ENCODE measurements at regions not wholly inside any gene's neighbourhood (a gene's known extent, or its start where the extent isn't known, plus 50 kb on each side); places are given as distances from the start of the nearest gene placed in this dataset.

GRCh38 chr5:8828596-8829322, 717.1 kb downstream of the SEMA5A start:
- Histone ChIP-seq H3F3A (ENCODE audit: insufficient read depth, low read length, poor library complexity, severe bottlenecking) (no peaks in the 10 kb centered on the region), H3K79me2 (replicated peaks; ENCODE audit: insufficient read depth, low read length) (no peaks in the 10 kb centered on the region), H3K9me3 (ENCODE audit: low read length) (no peaks in the 10 kb centered on the region), H2AFZ (ENCODE audit: low read depth, low read length) (no peak overlapping the region), H3K36me3 (ENCODE audit: insufficient read depth, low read length) (no peaks in the 10 kb centered on the region), H3K27ac (ENCODE audit: low read length) (no peak overlapping the region), H3K4me2 (ENCODE audit: low read length) (no peak overlapping the region), H3K27me3 (ENCODE audit: insufficient read depth, low read depth, low read length) (no peaks in the 10 kb centered on the region), H3K4me3 (ENCODE audit: low read length) (no peak overlapping the region), H3K9me2 (ENCODE audit: insufficient read depth, low read length) (no peaks in the 10 kb centered on the region), H4K20me1 (ENCODE audit: insufficient read depth) (no peaks in the 10 kb centered on the region), H3K9ac (ENCODE audit: low read length) (no peak overlapping the region)
- TF ChIP-seq, protein P1, sequence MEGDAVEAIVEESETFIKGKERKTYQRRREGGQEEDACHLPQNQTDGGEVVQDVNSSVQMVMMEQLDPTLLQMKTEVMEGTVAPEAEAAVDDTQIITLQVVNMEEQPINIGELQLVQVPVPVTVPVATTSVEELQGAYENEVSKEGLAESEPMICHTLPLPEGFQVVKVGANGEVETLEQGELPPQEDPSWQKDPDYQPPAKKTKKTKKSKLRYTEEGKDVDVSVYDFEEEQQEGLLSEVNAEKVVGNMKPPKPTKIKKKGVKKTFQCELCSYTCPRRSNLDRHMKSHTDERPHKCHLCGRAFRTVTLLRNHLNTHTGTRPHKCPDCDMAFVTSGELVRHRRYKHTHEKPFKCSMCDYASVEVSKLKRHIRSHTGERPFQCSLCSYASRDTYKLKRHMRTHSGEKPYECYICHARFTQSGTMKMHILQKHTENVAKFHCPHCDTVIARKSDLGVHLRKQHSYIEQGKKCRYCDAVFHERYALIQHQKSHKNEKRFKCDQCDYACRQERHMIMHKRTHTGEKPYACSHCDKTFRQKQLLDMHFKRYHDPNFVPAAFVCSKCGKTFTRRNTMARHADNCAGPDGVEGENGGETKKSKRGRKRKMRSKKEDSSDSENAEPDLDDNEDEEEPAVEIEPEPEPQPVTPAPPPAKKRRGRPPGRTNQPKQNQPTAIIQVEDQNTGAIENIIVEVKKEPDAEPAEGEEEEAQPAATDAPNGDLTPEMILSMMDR (IDR thresholded peaks at IDR 0.05; ENCODE audit: poor library complexity, severe bottlenecking), result no peak
- TF ChIP-seq, protein P2, sequence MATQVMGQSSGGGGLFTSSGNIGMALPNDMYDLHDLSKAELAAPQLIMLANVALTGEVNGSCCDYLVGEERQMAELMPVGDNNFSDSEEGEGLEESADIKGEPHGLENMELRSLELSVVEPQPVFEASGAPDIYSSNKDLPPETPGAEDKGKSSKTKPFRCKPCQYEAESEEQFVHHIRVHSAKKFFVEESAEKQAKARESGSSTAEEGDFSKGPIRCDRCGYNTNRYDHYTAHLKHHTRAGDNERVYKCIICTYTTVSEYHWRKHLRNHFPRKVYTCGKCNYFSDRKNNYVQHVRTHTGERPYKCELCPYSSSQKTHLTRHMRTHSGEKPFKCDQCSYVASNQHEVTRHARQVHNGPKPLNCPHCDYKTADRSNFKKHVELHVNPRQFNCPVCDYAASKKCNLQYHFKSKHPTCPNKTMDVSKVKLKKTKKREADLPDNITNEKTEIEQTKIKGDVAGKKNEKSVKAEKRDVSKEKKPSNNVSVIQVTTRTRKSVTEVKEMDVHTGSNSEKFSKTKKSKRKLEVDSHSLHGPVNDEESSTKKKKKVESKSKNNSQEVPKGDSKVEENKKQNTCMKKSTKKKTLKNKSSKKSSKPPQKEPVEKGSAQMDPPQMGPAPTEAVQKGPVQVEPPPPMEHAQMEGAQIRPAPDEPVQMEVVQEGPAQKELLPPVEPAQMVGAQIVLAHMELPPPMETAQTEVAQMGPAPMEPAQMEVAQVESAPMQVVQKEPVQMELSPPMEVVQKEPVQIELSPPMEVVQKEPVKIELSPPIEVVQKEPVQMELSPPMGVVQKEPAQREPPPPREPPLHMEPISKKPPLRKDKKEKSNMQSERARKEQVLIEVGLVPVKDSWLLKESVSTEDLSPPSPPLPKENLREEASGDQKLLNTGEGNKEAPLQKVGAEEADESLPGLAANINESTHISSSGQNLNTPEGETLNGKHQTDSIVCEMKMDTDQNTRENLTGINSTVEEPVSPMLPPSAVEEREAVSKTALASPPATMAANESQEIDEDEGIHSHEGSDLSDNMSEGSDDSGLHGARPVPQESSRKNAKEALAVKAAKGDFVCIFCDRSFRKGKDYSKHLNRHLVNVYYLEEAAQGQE (IDR thresholded peaks at IDR 0.05; ENCODE audit: borderline replicate concordance), result no peak
- TF ChIP-seq POLR2AphosphoS5 (IDR thresholded peaks at IDR 0.05) (no peak), TAF1 (IDR thresholded peaks at IDR 0.05; ENCODE audit: low read depth) (no peak), EP300 (conservative IDR thresholded peaks at IDR 0.05; ENCODE audit: poor library complexity, severe bottlenecking) (no peak)

- TF ChIP-seq POLR2AphosphoS5 (IDR thresholded peaks at IDR 0.05) (no peak), EZH2 (IDR thresholded peaks at IDR 0.05; ENCODE audit: borderline replicate concordance, insufficient read depth, low read length, poor library complexity, severe bottlenecking) (no peak), RAD21 (conservative IDR thresholded peaks at IDR 0.05) (no peak), SMC3 (conservative IDR thresholded peaks at IDR 0.05; ENCODE audit: poor library complexity) (no peak), EP300 (conservative IDR thresholded peaks at IDR 0.05; ENCODE audit: poor library complexity, severe bottlenecking) (no peak), TAF1 (IDR thresholded peaks at IDR 0.05; ENCODE audit: low read depth) (no peak), MXI1 (conservative IDR thresholded peaks at IDR 0.05; ENCODE audit: poor library complexity, severe bottlenecking) (no peak)
- TF ChIP-seq, protein P1 (IDR thresholded peaks at IDR 0.05; ENCODE audit: poor library complexity, severe bottlenecking), result no peak
- TF ChIP-seq, protein P2 (IDR thresholded peaks at IDR 0.05; ENCODE audit: borderline replicate concordance), result no peak
- H3K79me2 ChIP-seq (replicated peaks; ENCODE audit: insufficient read depth, low read length), result no peaks in the 10 kb centered on the region
- H3K4me3 ChIP-seq (ENCODE audit: low read length), result no peak overlapping the region
- H2AFZ ChIP-seq (ENCODE audit: low read depth, low read length), result no peak overlapping the region
- H3K27ac ChIP-seq (ENCODE audit: low read length), result no peak overlapping the region
- H3K27me3 ChIP-seq (ENCODE audit: insufficient read depth, low read depth, low read length), result no peaks in the 10 kb centered on the region
- no peaks in the 10 kb centered on the region for H4K20me1 ChIP-seq (ENCODE audit: insufficient read depth)
- H3K36me3 ChIP-seq (ENCODE audit: insufficient read depth, low read length), result no peaks in the 10 kb centered on the region
- no peaks in the 10 kb centered on the region for H3F3A ChIP-seq (ENCODE audit: insufficient read depth, low read length, poor library complexity, severe bottlenecking)
- H3K9me3 ChIP-seq (ENCODE audit: low read length), result no peaks in the 10 kb centered on the region
- no peak overlapping the region for H3K4me2 ChIP-seq (ENCODE audit: low read length)
- no peaks in the 10 kb centered on the region for H3K9me2 ChIP-seq (ENCODE audit: insufficient read depth, low read length)
- H3K9ac ChIP-seq (ENCODE audit: low read length), result no peak overlapping the region
These were observed 716.4 kb downstream of the SEMA5A start for GRCh38 chr5:8829323-8830029.

Measured in neural cell (in vitro differentiated cells).